IPS DF 6.9 (cell line): ENCODE measurements at regions not wholly inside any gene's neighbourhood (a gene's known extent, or its start where the extent isn't known, plus 50 kb on each side); places are given as distances from the start of the nearest gene placed in this dataset.

Experiments
- DNase-seq: peaks from one replicate; pipeline ENCODE4 v3.0.0-alpha.2; 2013; ENCODE audit warnings: low read depth, low spot score
- H3K27ac ChIP-seq: one replicate; pipeline ENCODE4 v1.5.1; 2013; ENCODE audit warnings: low read length, control low read depth
- H3K27me3 ChIP-seq: 2 replicates; pipeline ENCODE4 v1.6.1; 2013; ENCODE audit warnings: mild to moderate bottlenecking, low read length; ENCODE audit not compliant: control insufficient read depth, insufficient read depth
- H3K36me3 ChIP-seq: 2 replicates; pipeline ENCODE4 v1.6.1; 2013; ENCODE audit warnings: low read length; ENCODE audit not compliant: control insufficient read depth, insufficient read depth
- H3K4me1 ChIP-seq: 2 replicates; pipeline ENCODE4 v1.6.1; 2013; ENCODE audit warnings: low read length; ENCODE audit not compliant: control insufficient read depth, insufficient read depth
- H3K4me3 ChIP-seq: 2 replicates; pipeline ENCODE4 v1.5.1; 2013; ENCODE audit warnings: mild to moderate bottlenecking, low read length
- H3K9me3 ChIP-seq: 2 replicates; pipeline ENCODE4 v1.6.1; 2013; ENCODE audit warnings: low read length, inconsistent platforms; ENCODE audit not compliant: control insufficient read depth, insufficient read depth
- WGBS: extraction: QIAGEN DNeasy Blood & Tissue Kit; methylation state at CpG from one replicate; pipeline ENCODE4 v1.1.7; 2013; ENCODE audit warnings: mixed read lengths, missing lambda C conversion rate; ENCODE audit not compliant: insufficient read length, insufficient coverage; 5-methylcytosine and 5-hydroxymethylcytosine counted together

- WGBS, result no CpG with 5 or more reads among the region's 2 CpGs
These were observed 405.0 kb downstream of the PID1 start for GRCh38 chr2:228866044-228866443.

GRCh38 chr2:228864131-228864530 lies 407.0 kb downstream of the PID1 start:
- H3K27me3 ChIP-seq, result no peaks in the 10 kb centered on the region

More at GRCh38 chr2:228866044-228866443, 405.0 kb downstream of the PID1 start:
- no peak for DNase-seq
- Histone ChIP-seq H3K36me3 (0 out of 2 replicates have a peak, but pooled peaks cover 3% of the 10 kb centered on the region), H3K9me3 (no peaks in the 10 kb centered on the region; the same call in 1 of the 2 replicates), H3K4me3 (no peak overlapping the region), H3K27me3 (no peaks in the 10 kb centered on the region), H3K4me1 (peaks cover 1% of the 10 kb centered on the region; the same call in 1 of the 2 replicates), H3K27ac (no peak overlapping the region)

GRCh38 chr2:228860601-228861285 lies 410.3 kb downstream of the PID1 start:
- Histone ChIP-seq H3K9me3 (no peaks in the 10 kb centered on the region), H3K4me1 (no peaks in the 10 kb centered on the region), H3K4me3 (no peak overlapping the region), H3K27ac (no peak overlapping the region), H3K27me3 (no peaks in the 10 kb centered on the region), H3K36me3 (0 out of 2 replicates have a peak, but pooled peaks cover under 1% of the 10 kb centered on the region)
- DNase-seq, result no peak
- no CpG with 5 or more reads among the region's 5 CpGs for WGBS

More at GRCh38 chr2:228864131-228864530, 407.0 kb downstream of the PID1 start:
- no peak for DNase-seq
- Histone ChIP-seq H3K4me3 (no peak overlapping the region), H3K4me1 (no peaks in the 10 kb centered on the region), H3K27ac (no peak overlapping the region), H3K36me3 (0 out of 2 replicates have a peak, but pooled peaks cover 3% of the 10 kb centered on the region), H3K9me3 (no peaks in the 10 kb centered on the region; the same call in 1 of the 2 replicates)
- WGBS, result no CpG with 5 or more reads among the region's 3 CpGs

- no peaks in the 10 kb centered on the region for H3K9me3 ChIP-seq
- H3K4me3 ChIP-seq, result no peak overlapping the region
- no peaks in the 10 kb centered on the region for H3K27me3 ChIP-seq
- DNase-seq, result no peak
- H3K36me3 ChIP-seq, result no peaks in the 10 kb centered on the region
- H3K4me1 ChIP-seq, result no peaks in the 10 kb centered on the region
- no peak overlapping the region for H3K27ac ChIP-seq
- WGBS, result no CpG with 5 or more reads among the region's 7 CpGs
These were observed 417.9 kb downstream of the PID1 start for GRCh38 chr2:228853151-228853550.

- WGBS, result no CpG with 5 or more reads among the region's 5 CpGs
- no peaks in the 10 kb centered on the region for H3K27me3 ChIP-seq
- no peak for DNase-seq
- H3K4me1 ChIP-seq, result no peaks in the 10 kb centered on the region
- H3K9me3 ChIP-seq, result no peaks in the 10 kb centered on the region
- no peak overlapping the region for H3K4me3 ChIP-seq
- no peak overlapping the region for H3K27ac ChIP-seq
- no peaks in the 10 kb centered on the region for H3K36me3 ChIP-seq
These were observed 422.4 kb downstream of the PID1 start for GRCh38 chr2:228848638-228849037.

- no peak for DNase-seq
- Histone ChIP-seq H3K27ac (no peak overlapping the region), H3K9me3 (no peaks in the 10 kb centered on the region), H3K27me3 (no peaks in the 10 kb centered on the region), H3K4me3 (no peak overlapping the region), H3K36me3 (no peaks in the 10 kb centered on the region), H3K4me1 (no peaks in the 10 kb centered on the region)
- WGBS, result no CpG with 5 or more reads among the region's 1 CpG
These were observed 423.4 kb downstream of the PID1 start for GRCh38 chr2:228847684-228848083.

- no peaks in the 10 kb centered on the region for H3K9me3 ChIP-seq
- DNase-seq, result no peak
- no peaks in the 10 kb centered on the region for H3K27me3 ChIP-seq
- no CpG with 5 or more reads among the region's 2 CpGs for WGBS
- no peaks in the 10 kb centered on the region for H3K4me1 ChIP-seq
- H3K36me3 ChIP-seq, result no peaks in the 10 kb centered on the region
- no peak overlapping the region for H3K27ac ChIP-seq
- H3K4me3 ChIP-seq, result no peak overlapping the region
These were observed 424.9 kb downstream of the PID1 start for GRCh38 chr2:228846161-228846560.

GRCh38 chr2:228845162-228845925 lies 425.7 kb downstream of the PID1 start:
- Histone ChIP-seq H3K4me1 (no peaks in the 10 kb centered on the region), H3K9me3 (no peaks in the 10 kb centered on the region), H3K27me3 (no peaks in the 10 kb centered on the region), H3K27ac (no peak overlapping the region), H3K4me3 (no peak overlapping the region), H3K36me3 (no peaks in the 10 kb centered on the region)
- WGBS, result no CpG with 5 or more reads among the region's 3 CpGs
- no peak for DNase-seq

GRCh38 chr2:228841877-228842276 lies 429.2 kb downstream of the PID1 start:
- Histone ChIP-seq H3K4me3 (no peak overlapping the region), H3K27me3 (no peaks in the 10 kb centered on the region), H3K27ac (no peak overlapping the region), H3K4me1 (no peaks in the 10 kb centered on the region), H3K9me3 (no peaks in the 10 kb centered on the region), H3K36me3 (no peaks in the 10 kb centered on the region)
- no peak for DNase-seq
- no CpG with 5 or more reads among the region's 3 CpGs for WGBS

GRCh38 chr2:228841475-228841874 lies 429.6 kb downstream of the PID1 start:
- Histone ChIP-seq H3K36me3 (no peaks in the 10 kb centered on the region), H3K4me1 (no peaks in the 10 kb centered on the region), H3K9me3 (no peaks in the 10 kb centered on the region), H3K27ac (no peak overlapping the region), H3K27me3 (no peaks in the 10 kb centered on the region), H3K4me3 (no peak overlapping the region)
- no CpG with 5 or more reads among the region's 5 CpGs for WGBS
- DNase-seq, result no peak
